ENCODE measurements at regions not wholly inside any gene's neighbourhood (a gene's known extent, or its start where the extent isn't known, plus 50 kb on each side); places are given as distances from the start of the nearest gene placed in this dataset.
"Not testable (repeated sequence)": the region's sequence is repeated elsewhere in the genome, so short reads cannot be mapped to it uniquely, and the experiment has no call there.

GRCh38 chr10:5576780-5577624 is 52.2 kb downstream of the CALML3 start:
- TF ChIP-seq CTCF (IDR thresholded peaks at IDR 0.05) = no peak
- Mint-ChIP-seq H3K36me3 (ENCODE audit: low read depth) (peaks cover 8% of the 10 kb centered on the region), H3K4me1 (ENCODE audit: low read depth) (peaks cover 45% of the 10 kb centered on the region), H3K4me3 (no peak overlapping the region), H3K27me3 (ENCODE audit: insufficient read depth) (no peaks in the 10 kb centered on the region; the same call in 1 of the 2 replicates), H3K27ac (no peak overlapping the region), H3K9me3 (peaks cover 10% of the 10 kb centered on the region)
- DNase-seq = no peak

DNA sequence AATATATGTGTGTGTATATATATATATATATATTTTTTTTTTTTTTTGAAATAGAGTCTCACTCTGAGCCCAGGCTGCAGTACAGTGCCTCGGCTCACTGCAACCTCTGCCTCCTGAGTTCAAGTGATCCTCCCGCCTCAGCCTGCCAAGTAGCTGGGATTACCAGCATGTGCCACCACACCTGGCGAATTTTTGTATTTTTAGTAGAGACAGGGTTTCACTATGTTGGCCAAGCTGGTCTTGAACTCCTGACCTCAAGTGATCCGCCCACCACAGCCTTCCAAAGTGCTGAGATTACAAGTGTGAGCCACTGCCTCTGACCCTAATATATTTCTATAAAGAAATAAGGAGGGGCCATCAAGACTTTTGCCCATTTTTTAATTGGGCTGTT is 55.3 kb downstream of the CALML3 start:
- H3K27me3 Mint-ChIP-seq (ENCODE audit: insufficient read depth); H3K27ac Mint-ChIP-seq; H3K9me3 Mint-ChIP-seq; H3K36me3 Mint-ChIP-seq (ENCODE audit: low read depth); DNase-seq; H3K4me3 Mint-ChIP-seq: not testable (repeated sequence)
- peaks cover 42% of the 10 kb centered on the region for H3K4me1 Mint-ChIP-seq (ENCODE audit: low read depth)

DNA sequence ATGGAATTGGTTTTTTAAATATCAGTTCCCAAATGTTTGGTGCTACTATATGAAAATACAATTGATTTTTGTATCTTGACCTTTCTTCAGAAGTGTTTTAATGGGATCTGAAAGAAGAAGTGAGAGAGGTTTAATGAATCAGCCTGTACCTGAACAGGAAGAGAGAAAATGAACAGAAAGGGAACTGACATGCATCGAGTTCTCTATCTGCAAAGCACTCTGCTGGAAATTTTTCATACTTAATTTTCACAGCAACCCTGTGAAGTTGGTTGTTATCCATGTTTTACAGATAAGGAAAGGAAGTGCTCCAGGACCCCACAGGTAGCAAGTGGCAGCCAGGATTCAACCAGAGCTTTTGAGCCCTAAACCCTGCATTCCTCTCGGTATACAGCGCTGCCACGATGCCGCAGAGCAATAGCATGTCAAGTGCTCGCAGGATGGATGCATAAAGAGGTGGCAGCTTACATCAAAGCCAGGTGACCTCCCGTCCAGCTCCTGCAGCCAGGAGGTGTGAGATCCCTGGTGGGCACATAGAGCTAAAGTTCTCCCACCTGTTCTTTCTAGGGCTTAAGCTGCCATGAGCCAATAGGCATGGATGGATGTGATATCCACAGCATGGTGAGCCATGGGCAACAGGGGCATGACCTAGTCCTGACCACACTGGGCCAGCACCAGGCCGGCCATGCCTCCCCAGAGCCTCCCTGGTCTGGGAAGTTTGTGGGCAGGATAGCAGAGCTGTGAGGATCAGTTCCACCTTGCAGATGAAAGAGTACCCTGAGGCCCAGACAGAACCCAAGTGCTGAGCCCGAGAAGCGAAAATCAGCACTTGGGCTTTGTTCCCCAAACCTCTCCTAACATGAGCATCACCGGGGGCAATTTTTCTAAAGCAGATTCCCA is 57.2 kb downstream of the CALML3 start:
- Mint-ChIP-seq H3K27ac (no peak overlapping the region), H3K4me3 (no peak overlapping the region), H3K27me3 (ENCODE audit: insufficient read depth) (no peaks in the 10 kb centered on the region), H3K9me3 (peaks cover 10% of the 10 kb centered on the region), H3K36me3 (ENCODE audit: low read depth) (peaks cover 8% of the 10 kb centered on the region), H3K4me1 (ENCODE audit: low read depth) (peaks cover 44% of the 10 kb centered on the region)
- no peak for DNase-seq
- TF ChIP-seq CTCF (IDR thresholded peaks at IDR 0.05) = no peak

GRCh38 chr10:5582736-5583135 is 58.0 kb downstream of the CALML3 start:
- Mint-ChIP-seq H3K36me3 (ENCODE audit: low read depth) (peaks cover 8% of the 10 kb centered on the region), H3K27ac (no peak overlapping the region), H3K4me3 (no peak overlapping the region), H3K4me1 (ENCODE audit: low read depth) (peaks cover 48% of the 10 kb centered on the region), H3K9me3 (peaks cover 10% of the 10 kb centered on the region), H3K27me3 (ENCODE audit: insufficient read depth) (no peaks in the 10 kb centered on the region)
- no peak for DNase-seq
- TF ChIP-seq CTCF (IDR thresholded peaks at IDR 0.05) = peak; percentile 46

DNA sequence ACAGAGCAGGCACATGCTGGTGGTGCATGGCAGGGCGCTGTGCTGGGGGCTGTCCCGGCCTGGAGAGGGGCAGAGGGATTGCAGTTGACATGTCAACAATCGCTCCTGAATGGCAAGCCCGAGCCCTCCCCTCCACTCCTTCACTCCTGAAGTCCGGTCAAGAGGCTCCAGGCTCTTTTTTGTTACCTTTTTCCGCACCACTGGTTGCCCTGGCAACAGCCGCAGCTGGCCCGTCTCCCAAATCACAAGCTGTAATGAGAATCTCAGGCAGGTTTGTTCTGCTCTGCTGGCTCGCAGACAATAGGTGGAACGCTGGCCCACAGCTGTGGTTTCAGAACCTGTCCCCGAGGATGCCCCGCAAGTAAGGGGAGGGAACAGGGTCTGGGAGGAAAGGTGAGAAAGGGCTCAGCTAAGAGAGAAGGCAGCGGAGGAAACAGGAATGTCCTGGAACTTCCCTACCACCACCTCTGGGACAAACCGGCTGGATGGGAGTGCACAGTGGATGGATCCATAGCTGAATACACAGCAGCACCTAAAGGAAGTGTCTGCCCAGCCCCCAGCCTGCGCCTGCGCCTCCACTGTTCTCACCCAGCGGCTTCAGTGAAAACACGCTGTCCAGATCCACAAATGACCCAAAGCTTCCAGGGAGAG is 58.9 kb downstream of the CALML3 start:
- peaks cover 8% of the 10 kb centered on the region for H3K36me3 Mint-ChIP-seq (ENCODE audit: low read depth)
- TF ChIP-seq CTCF (IDR thresholded peaks at IDR 0.05) = no peak
- no peak for DNase-seq
- H3K9me3 Mint-ChIP-seq = peaks cover 10% of the 10 kb centered on the region
- peak overlapping the region; percentile 94 for H3K27ac Mint-ChIP-seq
- peaks cover 48% of the 10 kb centered on the region for H3K4me1 Mint-ChIP-seq (ENCODE audit: low read depth)
- H3K27me3 Mint-ChIP-seq (ENCODE audit: insufficient read depth) = peaks cover under 1% of the 10 kb centered on the region; the same call in 1 of the 2 replicates
- no peak overlapping the region for H3K4me3 Mint-ChIP-seq
